ENCODE measurements at regions not wholly inside any gene's neighbourhood (a gene's known extent, or its start where the extent isn't known, plus 50 kb on each side); places are given as distances from the start of the nearest gene placed in this dataset.

DNA sequence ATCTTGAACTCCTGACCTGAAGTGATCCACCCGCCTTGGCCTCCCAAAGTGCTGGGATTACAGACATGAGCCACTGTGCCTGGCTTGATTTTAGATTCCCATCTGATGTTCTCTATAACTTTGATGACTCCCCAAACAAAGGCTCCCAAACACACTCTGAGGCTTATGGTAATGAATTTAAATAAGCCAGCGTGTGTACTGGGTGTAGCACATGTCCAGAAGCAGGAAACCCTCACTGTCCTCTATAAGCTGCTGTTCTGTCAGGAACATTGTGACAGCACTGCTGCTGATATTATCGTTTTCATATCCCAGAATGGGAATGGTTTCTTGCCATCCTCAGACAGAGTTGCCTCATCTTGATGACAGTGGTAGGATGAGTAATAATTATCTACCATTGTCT lies 54.1 kb upstream of the SALL4 start:
- no peaks in the 10 kb centered on the region for H3K27me3 ChIP-seq (ENCODE audit: control insufficient read depth in 2 of 2, insufficient read depth in 2 of 2, low read length in 2 of 2)
- no peaks in the 10 kb centered on the region for H3K9me3 Mint-ChIP-seq
- no peak overlapping the region for H3K27ac ChIP-seq (ENCODE audit: low read depth, low read length)
- H3K9me3 ChIP-seq (ENCODE audit: control insufficient read depth in 2 of 3, low read length in 3 of 3): no peaks in the 10 kb centered on the region
- DNase-seq: no peak
- no peaks in the 10 kb centered on the region for H3K36me3 Mint-ChIP-seq
- no peak overlapping the region for H3K4me3 ChIP-seq (ENCODE audit: low read length)
- H3K36me3 ChIP-seq (ENCODE audit: control insufficient read depth in 2 of 3, insufficient read depth in 3 of 3, low read length in 3 of 3): no peaks in the 10 kb centered on the region
- intact Hi-C loops (cut with micrococcal nuclease): no loop called here
- POLR2A ChIA-PET: no interaction called here
- no peak overlapping the region for H3K4me3 Mint-ChIP-seq
- no peak overlapping the region for H3K27ac Mint-ChIP-seq
- H3K27me3 Mint-ChIP-seq: peaks cover 0 to 21% (median 4%) of the 10 kb centered on the region in 5 donors
- CTCF ChIA-PET: no interaction called here
- no peaks in the 10 kb centered on the region for H3K4me1 ChIP-seq (ENCODE audit: control insufficient read depth in 2 of 2, insufficient read depth in 2 of 2, low read length in 2 of 2)
- H3K4me1 Mint-ChIP-seq: no peaks in the 10 kb centered on the region
- no peak for ATAC-seq

DNA sequence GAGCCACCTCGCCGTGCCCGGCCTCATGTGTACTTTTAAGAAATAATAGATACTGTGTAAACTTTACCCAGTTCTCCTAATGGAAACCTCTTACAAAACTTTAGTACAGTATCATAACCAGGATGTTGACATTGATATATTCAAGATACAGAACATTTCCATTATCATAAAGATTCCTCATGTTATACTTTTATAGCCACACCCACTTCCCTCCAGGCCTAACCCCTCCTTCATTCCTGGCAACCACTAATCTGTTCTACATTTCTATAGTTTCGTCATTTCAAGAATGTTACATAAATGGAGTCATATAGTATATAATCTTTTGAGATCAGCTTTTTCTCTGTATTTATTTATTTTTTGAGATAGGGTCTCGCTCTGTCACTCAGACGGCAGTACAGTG lies 52.6 kb upstream of the SALL4 start:
- no peaks in the 10 kb centered on the region for H3K9me3 Mint-ChIP-seq
- no peak overlapping the region for H3K27ac Mint-ChIP-seq
- no peak overlapping the region for H3K27ac ChIP-seq (ENCODE audit: low read depth, low read length)
- no peaks in the 10 kb centered on the region for H3K4me1 ChIP-seq (ENCODE audit: control insufficient read depth in 2 of 2, insufficient read depth in 2 of 2, low read length in 2 of 2)
- no peaks in the 10 kb centered on the region for H3K36me3 ChIP-seq (ENCODE audit: control insufficient read depth in 2 of 3, insufficient read depth in 3 of 3, low read length in 3 of 3)
- intact Hi-C loops (cut with micrococcal nuclease): no loop called here
- no peaks in the 10 kb centered on the region for H3K36me3 Mint-ChIP-seq
- H3K4me3 Mint-ChIP-seq: no peak overlapping the region
- no peaks in the 10 kb centered on the region for H3K9me3 ChIP-seq (ENCODE audit: control insufficient read depth in 2 of 3, low read length in 3 of 3)
- ChIA-PET POLR2A (no interaction called here), CTCF (no interaction called here)
- no peak overlapping the region for H3K4me3 ChIP-seq (ENCODE audit: low read length)
- DNase-seq (no peak), ATAC-seq (no peak)
- no peaks in the 10 kb centered on the region for H3K27me3 ChIP-seq (ENCODE audit: control insufficient read depth in 2 of 2, insufficient read depth in 2 of 2, low read length in 2 of 2)
- H3K4me1 Mint-ChIP-seq: no peaks in the 10 kb centered on the region
- H3K27me3 Mint-ChIP-seq: peaks cover 0 to 18% (median 4%) of the 10 kb centered on the region in 5 donors
